Progenitor cell of endocrine pancreas (in vitro differentiated cells): ENCODE measurements at regions not wholly inside any gene's neighbourhood (a gene's known extent, or its start where the extent isn't known, plus 50 kb on each side); places are given as distances from the start of the nearest gene placed in this dataset.

Experiments
- DNase-seq: peaks from one replicate; pipeline ENCODE4 v3.0.0; 2021; ENCODE audit warnings: low spot score; ENCODE audit not compliant: unreplicated experiment
- H3K27ac Mint-ChIP-seq: 2 replicates; pipeline ENCODE4 v1.8.0; 2021; ENCODE audit warnings: mild to moderate bottlenecking, moderate library complexity, mixed read lengths
- H3K27me3 Mint-ChIP-seq: 2 replicates; pipeline ENCODE4 v1.8.0; 2021; ENCODE audit warnings: mixed read lengths
- H3K36me3 Mint-ChIP-seq: 2 replicates; pipeline ENCODE4 v1.8.0; 2022; ENCODE audit warnings: mixed read lengths; ENCODE audit not compliant: insufficient read depth
- H3K4me1 Mint-ChIP-seq: 2 replicates; pipeline ENCODE4 v1.8.0; 2021; ENCODE audit warnings: low read depth, mixed read lengths
- H3K4me3 Mint-ChIP-seq: 2 replicates; pipeline ENCODE4 v1.8.0; 2021; ENCODE audit warnings: low read depth, mild to moderate bottlenecking, moderate library complexity, mixed read lengths
- H3K9me3 Mint-ChIP-seq: 2 replicates; pipeline ENCODE4 v1.8.0; 2021; ENCODE audit warnings: low read depth, mixed read lengths
- TF ChIP-seq, protein P1 (sequence below): fragments of 200-600 bp; sonication (generic); IDR thresholded peaks from one replicate; pipeline ENCODE4 v1.5.0; 2021; ENCODE audit warnings: antibody characterized with exemption, mild to moderate bottlenecking; ENCODE audit not compliant: unreplicated experiment

- no peak for DNase-seq
- H3K27me3 Mint-ChIP-seq, result no peaks in the 10 kb centered on the region
- no peak overlapping the region for H3K4me3 Mint-ChIP-seq
- peaks cover 37% of the 10 kb centered on the region for H3K4me1 Mint-ChIP-seq
- no peaks in the 10 kb centered on the region for H3K9me3 Mint-ChIP-seq
- no peaks in the 10 kb centered on the region for H3K36me3 Mint-ChIP-seq
- TF ChIP-seq, protein P1, sequence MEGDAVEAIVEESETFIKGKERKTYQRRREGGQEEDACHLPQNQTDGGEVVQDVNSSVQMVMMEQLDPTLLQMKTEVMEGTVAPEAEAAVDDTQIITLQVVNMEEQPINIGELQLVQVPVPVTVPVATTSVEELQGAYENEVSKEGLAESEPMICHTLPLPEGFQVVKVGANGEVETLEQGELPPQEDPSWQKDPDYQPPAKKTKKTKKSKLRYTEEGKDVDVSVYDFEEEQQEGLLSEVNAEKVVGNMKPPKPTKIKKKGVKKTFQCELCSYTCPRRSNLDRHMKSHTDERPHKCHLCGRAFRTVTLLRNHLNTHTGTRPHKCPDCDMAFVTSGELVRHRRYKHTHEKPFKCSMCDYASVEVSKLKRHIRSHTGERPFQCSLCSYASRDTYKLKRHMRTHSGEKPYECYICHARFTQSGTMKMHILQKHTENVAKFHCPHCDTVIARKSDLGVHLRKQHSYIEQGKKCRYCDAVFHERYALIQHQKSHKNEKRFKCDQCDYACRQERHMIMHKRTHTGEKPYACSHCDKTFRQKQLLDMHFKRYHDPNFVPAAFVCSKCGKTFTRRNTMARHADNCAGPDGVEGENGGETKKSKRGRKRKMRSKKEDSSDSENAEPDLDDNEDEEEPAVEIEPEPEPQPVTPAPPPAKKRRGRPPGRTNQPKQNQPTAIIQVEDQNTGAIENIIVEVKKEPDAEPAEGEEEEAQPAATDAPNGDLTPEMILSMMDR, result no peak
- no peak overlapping the region for H3K27ac Mint-ChIP-seq
These were observed 264.0 kb upstream of the NEBL start for GRCh38 chr10:21161090-21161625.

GRCh38 chr10:21160116-21160515, 263.0 kb upstream of the NEBL start:
- H3K27ac Mint-ChIP-seq, result no peak overlapping the region
- TF ChIP-seq, protein P1, result no peak
- no peak for DNase-seq
- H3K36me3 Mint-ChIP-seq, result no peaks in the 10 kb centered on the region
- no peaks in the 10 kb centered on the region for H3K27me3 Mint-ChIP-seq
- peaks cover 47% of the 10 kb centered on the region for H3K4me1 Mint-ChIP-seq
- H3K9me3 Mint-ChIP-seq, result no peaks in the 10 kb centered on the region
- no peak overlapping the region for H3K4me3 Mint-ChIP-seq

DNA sequence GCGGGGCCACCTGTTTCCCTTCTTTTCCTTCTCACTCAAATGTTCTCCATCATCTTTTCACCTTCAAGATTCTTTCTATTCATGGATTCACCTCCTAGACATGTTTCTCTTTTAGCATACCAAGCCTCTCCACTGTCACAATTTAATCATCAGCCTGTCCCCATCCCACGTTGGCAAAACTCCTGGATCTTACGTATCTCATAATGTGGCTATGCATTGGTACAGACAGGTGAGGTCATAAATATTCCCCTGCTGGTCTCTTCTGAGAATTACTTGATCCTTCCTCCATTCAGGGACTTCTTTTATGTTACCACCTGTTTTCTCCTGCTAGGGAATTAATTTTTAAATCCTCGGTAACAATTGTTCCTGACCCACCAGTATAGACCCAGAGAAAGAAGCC, 262.6 kb upstream of the NEBL start:
- H3K4me3 Mint-ChIP-seq, result no peak overlapping the region
- H3K27me3 Mint-ChIP-seq, result no peaks in the 10 kb centered on the region
- H3K36me3 Mint-ChIP-seq, result no peaks in the 10 kb centered on the region
- no peak overlapping the region for H3K27ac Mint-ChIP-seq
- H3K9me3 Mint-ChIP-seq, result no peaks in the 10 kb centered on the region
- H3K4me1 Mint-ChIP-seq, result peaks cover 46% of the 10 kb centered on the region
- TF ChIP-seq, protein P1, result no peak
- no peak for DNase-seq

DNA sequence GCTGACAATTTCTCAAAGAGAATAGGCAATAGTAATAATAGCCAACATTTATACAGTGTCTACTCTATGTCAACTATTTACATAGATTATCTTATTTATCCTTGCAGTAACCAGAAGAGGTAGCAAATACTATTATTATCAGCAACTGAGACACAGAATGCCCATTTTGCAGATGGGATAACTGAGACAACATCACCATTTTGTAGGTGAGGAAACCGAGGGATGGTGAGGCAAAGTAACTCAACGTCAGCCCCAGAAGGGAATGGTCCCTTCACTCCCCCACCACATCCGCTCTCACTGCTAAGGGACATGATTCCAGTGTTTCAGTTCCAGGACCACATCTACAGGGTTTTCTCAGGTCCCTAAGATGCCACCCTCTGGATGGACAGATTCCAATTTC, 261.2 kb upstream of the NEBL start:
- no peak for DNase-seq
- Mint-ChIP-seq H3K4me1 (peaks cover 34% of the 10 kb centered on the region), H3K4me3 (no peak overlapping the region), H3K36me3 (no peaks in the 10 kb centered on the region), H3K9me3 (no peaks in the 10 kb centered on the region), H3K27me3 (no peaks in the 10 kb centered on the region), H3K27ac (no peak overlapping the region)
- TF ChIP-seq, protein P1, result no peak

GRCh38 chr10:21157664-21158063, 260.6 kb upstream of the NEBL start:
- Mint-ChIP-seq H3K27me3 (no peaks in the 10 kb centered on the region), H3K9me3 (no peaks in the 10 kb centered on the region), H3K4me1 (peaks cover 31% of the 10 kb centered on the region), H3K4me3 (no peak overlapping the region), H3K27ac (no peak overlapping the region), H3K36me3 (no peaks in the 10 kb centered on the region)
- DNase-seq, result no peak
- TF ChIP-seq, protein P1, result no peak
